NCI-H187 (cell line): ENCODE measurements at regions not wholly inside any gene's neighbourhood (a gene's known extent, or its start where the extent isn't known, plus 50 kb on each side); places are given as distances from the start of the nearest gene placed in this dataset.

Experiments used
- DNase-seq, 2 experiments: peaks; one replicate each; lab custom pipeline; 2025; lab: John Stamatoyannopoulos, UW

GRCh38 chr13:107912745-107913144 is 302.6 kb downstream of the LIG4 start:
- no peak for DNase-seq

GRCh38 chr13:107907065-107907805 is 308.1 kb downstream of the LIG4 start:
- DNase-seq, result no peak

DNA sequence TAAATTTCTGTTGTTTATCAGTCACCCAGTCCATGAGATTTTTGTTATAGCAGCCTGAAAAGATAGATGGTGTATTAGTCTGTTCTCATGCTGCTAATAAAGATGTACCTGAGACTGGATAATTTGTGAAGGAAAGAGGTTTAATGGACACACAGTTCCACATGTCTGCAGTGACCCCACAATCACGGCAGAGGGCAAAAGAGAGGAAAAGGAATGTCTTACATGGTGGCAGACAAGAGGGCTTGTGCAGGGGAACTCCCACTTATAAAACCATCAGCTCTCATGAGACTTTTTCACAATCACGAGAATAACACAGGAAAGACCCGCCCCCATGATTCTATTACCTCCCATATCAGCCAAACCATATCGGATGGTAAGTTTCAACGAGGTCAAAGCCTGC is 309.2 kb downstream of the LIG4 start:
- DNase-seq, result no peak

GRCh38 chr13:107901996-107902562 is 313.3 kb downstream of the LIG4 start:
- no peak for DNase-seq

DNA sequence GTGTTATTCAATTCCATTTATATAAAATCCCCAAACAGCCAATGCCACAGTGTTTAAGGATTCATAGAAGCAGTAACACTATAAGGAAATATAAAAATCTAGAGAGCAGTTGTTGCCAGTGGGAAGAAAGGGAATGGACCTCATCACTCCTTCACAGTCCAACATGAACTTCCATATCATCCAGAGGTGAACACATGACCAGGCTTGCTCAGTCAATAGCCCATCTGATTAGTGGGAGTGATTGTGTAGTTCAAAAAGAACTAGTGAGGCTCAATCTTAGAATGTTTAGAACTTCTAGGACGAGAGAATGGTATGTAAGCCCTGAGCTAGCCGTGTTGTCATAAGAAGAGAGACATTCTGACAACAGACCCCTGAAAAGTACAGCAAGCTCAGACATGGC is 314.1 kb downstream of the LIG4 start:
- DNase-seq, result no peak

DNA sequence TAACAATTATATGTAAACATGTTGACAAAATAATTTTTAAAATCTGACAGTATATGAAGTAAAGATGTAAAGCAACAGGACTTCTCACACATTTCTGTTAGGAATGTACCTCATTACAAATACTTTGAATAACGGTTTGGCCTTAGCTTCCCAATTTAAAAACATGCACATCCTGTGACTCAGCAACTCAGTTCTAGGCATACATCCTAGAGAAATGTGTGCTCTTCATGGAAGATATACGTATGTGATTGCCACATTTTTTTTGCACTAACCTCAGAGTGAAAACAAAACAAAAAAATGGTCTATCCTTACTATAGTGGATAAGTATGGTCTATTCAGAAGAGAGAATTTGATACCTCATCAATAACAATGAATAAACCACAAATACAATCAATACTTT is 314.6 kb downstream of the LIG4 start:
- no peak for DNase-seq

DNA sequence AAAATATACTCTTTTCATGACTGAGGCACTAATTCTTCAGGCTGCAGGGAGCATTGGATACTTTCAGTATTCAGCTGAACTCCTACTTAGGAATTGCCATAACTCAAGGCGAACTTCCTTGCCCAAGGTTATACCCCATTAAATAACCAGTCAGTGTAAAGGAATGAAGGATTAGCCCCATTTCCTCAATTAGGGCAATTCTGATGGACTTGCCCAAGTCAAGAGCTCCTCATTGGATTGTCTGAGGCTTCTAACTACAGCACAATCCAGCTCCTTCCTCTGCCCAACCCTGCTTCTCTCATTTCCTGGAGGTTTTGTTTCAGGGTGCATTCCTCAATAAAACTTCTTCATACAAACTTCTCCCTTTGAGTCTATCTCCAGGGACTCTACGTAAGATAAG is 329.2 kb downstream of the LIG4 start:
- no peak for DNase-seq

GRCh38 chr13:107884564-107884963 is 330.8 kb downstream of the LIG4 start:
- DNase-seq, result no peak

- DNase-seq, result no peak
Measured at GRCh38 chr13:107883561-107884175, 331.7 kb downstream of the LIG4 start.

DNA sequence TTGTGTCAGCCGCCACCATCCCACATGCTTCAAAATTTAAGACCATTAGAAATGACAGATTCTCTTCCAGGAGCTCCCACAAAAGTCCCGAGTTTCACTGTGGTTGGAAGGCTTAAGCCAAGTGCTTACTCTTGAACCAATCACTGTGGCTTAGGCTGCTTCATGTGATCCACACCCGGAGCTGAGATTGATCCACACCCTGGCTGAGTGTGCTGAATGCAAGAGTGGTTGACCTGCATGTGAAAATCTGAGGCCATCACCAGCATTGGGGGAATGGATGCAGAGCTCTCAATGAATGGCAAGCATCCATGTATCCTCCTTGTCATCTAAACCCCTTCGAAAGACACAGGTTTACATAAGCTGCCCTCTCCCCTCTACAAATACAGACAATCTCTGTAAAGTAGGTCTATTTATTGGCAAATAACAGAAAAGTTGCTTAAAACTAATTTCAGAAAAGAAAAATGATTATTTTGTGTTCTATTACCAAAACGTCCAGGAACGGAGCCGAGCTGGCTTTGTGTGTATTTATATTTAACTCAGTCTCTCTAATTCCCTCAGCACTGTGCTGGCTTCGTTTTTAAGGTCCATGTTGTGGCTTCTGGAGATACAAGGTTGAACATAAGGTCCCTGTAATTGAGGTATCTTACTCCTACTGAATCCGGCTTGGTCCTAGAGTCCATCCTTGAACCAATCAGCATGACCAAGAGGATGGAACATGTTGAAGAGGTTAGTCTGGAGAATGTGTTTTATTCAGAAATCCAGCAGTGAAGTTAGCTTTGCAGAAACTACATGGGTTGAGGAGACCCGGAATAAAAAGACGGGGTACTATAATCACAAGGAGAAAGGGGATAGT is 332.4 kb downstream of the LIG4 start:
- no peak for DNase-seq

- DNase-seq, result no peak
Measured at GRCh38 chr13:107881362-107881761, 334.0 kb downstream of the LIG4 start.

DNA sequence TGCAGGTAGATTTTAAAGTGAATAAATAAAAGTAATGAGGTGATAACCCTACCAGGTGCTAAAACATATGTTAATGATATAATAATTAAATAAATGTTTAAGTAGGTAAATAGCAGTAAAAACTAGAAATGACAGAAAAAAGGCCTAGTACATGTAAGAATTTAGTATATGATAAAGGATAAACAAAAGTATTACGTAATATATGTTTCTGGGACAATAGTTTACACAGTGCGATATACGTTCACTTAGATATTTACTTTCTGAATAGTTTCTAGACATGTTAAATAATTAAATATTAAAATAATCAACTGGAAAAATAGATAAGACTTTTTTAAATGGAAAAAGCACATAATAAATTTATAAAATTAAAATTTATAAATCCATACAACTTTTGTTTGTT is 340.9 kb downstream of the LIG4 start:
- no peak for DNase-seq

DNA sequence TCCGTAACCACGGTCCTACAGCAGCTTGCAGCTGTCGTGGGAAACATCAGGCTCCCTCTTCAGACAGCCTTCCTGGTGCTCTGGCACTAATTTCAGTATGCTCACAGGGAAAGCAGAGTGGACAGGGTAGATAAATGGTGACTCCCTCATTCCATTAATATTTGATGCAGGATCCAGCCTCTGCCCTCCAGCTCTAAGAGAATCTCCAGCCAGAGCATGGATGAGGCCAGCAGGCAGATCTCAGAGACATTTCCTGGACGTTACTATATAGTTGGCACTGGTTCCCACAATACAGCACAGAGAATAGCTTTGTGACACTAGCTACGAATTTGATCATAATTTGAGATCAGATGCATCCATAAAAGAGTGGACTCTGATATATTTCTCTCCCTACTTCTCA is 341.4 kb downstream of the LIG4 start:
- no peak for DNase-seq

- no peak for DNase-seq
Measured at GRCh38 chr13:107870400-107870799, 344.9 kb downstream of the LIG4 start.

- DNase-seq, result peak; percentile 89 to 93
Measured at GRCh38 chr13:107867701-107868661, 347.4 kb downstream of the LIG4 start.

DNA sequence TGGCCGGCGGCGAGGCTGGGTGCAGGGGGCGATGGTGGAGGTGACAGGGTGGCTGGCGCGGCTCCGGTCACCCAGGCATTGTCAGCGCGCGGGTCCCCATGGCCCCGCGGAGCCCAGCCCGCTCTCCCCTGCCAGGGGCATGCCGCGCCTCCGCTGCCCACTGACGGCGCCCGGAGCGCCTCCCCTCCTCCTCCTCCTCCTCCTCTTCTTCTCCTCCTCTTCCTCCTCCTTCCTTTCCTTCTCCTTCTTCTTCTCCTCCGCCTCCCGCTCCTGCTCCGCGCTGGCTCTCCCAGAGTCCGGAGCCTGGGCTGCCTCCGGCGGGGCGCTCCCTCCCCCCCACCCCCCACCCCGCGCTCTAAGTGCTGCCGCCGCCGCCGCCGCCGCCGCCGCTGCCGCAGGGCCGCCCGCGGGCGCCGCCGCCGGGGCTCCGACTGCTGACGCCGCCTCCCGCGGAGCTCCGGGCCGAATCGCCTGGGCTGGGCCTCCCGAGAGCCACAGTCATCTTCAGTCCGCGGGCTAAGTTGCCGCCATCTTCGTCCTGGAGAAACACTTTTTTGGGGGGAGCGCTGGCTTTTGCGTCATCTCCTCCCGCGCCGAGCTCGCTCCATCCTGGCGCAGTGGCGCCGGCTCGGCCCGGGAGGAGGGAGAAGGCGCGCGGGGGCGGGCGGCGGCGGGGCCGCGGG is 348.3 kb downstream of the LIG4 start:
- peak in 1 of 2 experiments; percentile 60 for DNase-seq

DNA sequence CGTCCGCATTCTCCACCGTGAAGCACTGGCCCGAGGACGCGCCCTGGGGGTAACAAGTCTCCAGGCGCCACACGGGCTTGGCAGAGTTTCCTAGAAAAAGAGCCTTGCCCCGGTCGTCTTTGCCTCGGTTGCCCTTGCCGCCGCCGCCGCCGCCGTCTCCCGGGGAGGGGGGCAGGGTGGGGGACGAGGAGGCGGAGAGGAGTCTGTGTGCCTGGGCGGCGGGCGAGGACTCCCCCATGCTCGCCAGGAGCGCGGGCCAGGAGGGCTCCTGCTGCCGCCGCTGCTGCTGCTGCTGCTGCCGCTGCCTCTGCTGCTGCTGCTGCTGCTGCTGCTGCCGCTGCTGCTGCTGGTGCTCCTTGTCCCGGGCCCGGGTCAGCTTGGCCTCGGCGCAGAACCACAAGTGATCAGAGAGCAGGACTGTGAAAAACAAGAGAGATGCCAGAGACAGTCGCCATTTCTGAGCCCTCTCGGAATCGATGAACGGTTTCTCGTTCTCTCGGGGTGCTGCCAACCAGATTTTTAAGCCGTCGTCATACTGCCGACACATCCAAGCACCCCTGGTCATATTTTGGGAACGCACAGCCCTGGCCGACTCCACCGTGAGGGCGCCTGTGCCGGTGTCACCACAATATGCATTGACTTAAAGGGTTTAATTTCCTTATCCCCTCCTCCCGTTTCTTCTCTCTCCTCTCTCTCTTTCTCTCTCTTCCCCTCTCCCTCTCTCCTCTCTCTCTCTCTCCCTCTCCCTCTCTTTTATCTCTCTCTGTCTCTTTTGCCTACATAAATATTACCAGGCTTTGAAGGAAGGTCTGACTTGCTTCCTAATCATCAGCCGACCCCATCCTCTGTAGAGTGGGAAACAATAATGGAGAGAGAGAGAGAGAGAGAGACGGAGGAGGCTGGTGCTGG is 349.1 kb downstream of the LIG4 start:
- peak; percentile 83 to 87 for DNase-seq

- DNase-seq, result peak in 1 of 2 experiments; percentile 81
Measured at GRCh38 chr13:107865643-107866031, 349.7 kb downstream of the LIG4 start.

- no peak for DNase-seq
Measured at GRCh38 chr13:107865318-107865575, 350.1 kb downstream of the LIG4 start.
